ENCODE measurements at regions not wholly inside any gene's neighbourhood (a gene's known extent, or its start where the extent isn't known, plus 50 kb on each side); places are given as distances from the start of the nearest gene placed in this dataset.

DNA sequence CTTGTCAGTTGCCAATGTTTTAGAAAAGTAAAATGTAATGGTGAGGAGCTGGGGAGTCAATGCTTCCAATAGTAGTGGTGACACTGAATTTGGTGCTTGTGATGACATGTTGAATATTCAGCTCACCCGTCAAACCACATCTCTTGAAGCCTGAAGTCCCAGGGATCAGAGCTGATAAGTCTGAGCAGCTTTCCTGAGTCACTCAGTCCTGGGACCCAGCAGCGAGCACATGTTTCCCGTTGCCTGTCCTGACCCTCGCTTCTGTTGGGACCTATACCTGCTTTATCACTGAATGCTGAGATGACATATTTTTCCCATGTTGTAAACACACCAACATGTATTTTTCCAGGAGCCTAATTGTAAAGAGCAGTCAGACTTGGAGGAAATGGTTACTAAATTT, 693.6 kb downstream of the QKI start:
- TF ChIP-seq, protein P1, sequence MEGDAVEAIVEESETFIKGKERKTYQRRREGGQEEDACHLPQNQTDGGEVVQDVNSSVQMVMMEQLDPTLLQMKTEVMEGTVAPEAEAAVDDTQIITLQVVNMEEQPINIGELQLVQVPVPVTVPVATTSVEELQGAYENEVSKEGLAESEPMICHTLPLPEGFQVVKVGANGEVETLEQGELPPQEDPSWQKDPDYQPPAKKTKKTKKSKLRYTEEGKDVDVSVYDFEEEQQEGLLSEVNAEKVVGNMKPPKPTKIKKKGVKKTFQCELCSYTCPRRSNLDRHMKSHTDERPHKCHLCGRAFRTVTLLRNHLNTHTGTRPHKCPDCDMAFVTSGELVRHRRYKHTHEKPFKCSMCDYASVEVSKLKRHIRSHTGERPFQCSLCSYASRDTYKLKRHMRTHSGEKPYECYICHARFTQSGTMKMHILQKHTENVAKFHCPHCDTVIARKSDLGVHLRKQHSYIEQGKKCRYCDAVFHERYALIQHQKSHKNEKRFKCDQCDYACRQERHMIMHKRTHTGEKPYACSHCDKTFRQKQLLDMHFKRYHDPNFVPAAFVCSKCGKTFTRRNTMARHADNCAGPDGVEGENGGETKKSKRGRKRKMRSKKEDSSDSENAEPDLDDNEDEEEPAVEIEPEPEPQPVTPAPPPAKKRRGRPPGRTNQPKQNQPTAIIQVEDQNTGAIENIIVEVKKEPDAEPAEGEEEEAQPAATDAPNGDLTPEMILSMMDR (IDR thresholded peaks at IDR 0.05), result no peak
- TF ChIP-seq POLR2A (IDR thresholded peaks at IDR 0.05) (no peak), POLR2AphosphoS5 (IDR thresholded peaks at IDR 0.05) (no peak), EP300 (IDR thresholded peaks at IDR 0.05) (no peak)
